AG04450 (cell line): ENCODE measurements at regions not wholly inside any gene's neighbourhood (a gene's known extent, or its start where the extent isn't known, plus 50 kb on each side); places are given as distances from the start of the nearest gene placed in this dataset.

Experiments used
- CTCF ChIA-PET: fragments of 300-600, 350-600 bp; formaldehyde crosslinking; extraction: SDS; loops from one replicate; lab custom pipeline; 2022; ENCODE audit warnings: antibody characterized with exemption, inconsistent platforms; lab: Charles Lee
- POLR2A ChIA-PET: fragments of 350-600 bp; formaldehyde crosslinking; extraction: SDS; loops from one replicate; lab custom pipeline; 2021; ENCODE audit warnings: antibody characterized with exemption, inconsistent platforms; lab: Yijun Ruan, JAX
- DNase-seq: peaks from one replicate; pipeline ENCODE4 v3.0.0-alpha.2; 2011; ENCODE audit warnings: low read depth, low spot score
- H3K27ac ChIP-seq: one replicate; pipeline ENCODE4 v1.5.1; 2012; ENCODE audit warnings: low read depth, low read length, control low read depth
- H3K27me3 ChIP-seq: one replicate; pipeline ENCODE4 v1.6.0; 2012; ENCODE audit warnings: low read length; ENCODE audit not compliant: control insufficient read depth, insufficient read depth
- H3K4me3 ChIP-seq: 2 replicates; pipeline ENCODE4 v1.5.1; 2011; ENCODE audit warnings: mild to moderate bottlenecking, low read depth, low read length, control low read depth
- H3K9me3 ChIP-seq: 2 replicates; pipeline ENCODE4 v1.5.1; 2012; ENCODE audit warnings: low read length; ENCODE audit not compliant: control insufficient read depth, insufficient read depth
- TF ChIP-seq, protein P1 (sequence below): IDR thresholded peaks from 2 replicates; pipeline ENCODE4 v1.5.1; 2011; ENCODE audit warnings: low read depth, low read length, control low read depth, inconsistent platforms

DNA sequence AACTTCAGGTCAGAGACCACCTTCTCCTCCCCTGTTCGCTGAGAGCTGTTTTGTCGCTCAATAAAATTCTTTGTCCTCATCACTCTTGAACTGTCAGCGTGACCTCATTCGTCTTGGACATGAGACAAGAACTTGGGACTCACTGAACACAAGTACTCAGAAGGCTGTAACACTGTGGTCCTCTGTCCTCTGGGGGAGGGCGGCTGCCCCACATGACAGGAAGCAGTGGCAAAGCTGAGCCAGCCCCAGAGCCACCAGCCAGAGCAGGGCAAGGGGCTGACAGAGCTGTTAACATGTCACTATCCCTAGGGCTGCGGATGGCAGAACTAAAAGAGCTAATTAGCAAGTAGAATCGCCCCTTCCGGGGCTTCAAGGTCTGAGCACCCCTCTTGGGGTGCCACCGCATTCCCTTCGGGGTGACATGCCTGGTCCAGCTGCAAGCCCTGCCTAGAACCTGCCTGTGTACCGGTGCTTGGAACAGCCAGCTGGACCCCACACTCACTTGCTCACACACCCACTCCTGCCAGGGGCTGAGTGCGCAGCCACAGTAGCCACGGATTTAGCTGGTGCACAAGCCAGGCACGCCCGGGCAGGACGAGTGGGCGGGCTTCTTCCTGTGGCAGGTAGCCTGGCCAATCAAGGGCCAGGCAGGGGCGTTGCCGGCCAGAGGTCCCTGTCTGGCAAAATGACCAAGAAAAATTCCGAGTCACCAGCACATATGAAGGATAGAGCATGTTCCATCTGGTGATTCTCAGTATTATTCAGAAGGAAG lies 648.6 kb upstream of the AGA start:
- Histone ChIP-seq H3K27me3 (no peaks in the 10 kb centered on the region), H3K27ac (no peak overlapping the region), H3K4me3 (no peak overlapping the region), H3K9me3 (no peaks in the 10 kb centered on the region; the same call in 1 of the 2 replicates)
- TF ChIP-seq, protein P1, sequence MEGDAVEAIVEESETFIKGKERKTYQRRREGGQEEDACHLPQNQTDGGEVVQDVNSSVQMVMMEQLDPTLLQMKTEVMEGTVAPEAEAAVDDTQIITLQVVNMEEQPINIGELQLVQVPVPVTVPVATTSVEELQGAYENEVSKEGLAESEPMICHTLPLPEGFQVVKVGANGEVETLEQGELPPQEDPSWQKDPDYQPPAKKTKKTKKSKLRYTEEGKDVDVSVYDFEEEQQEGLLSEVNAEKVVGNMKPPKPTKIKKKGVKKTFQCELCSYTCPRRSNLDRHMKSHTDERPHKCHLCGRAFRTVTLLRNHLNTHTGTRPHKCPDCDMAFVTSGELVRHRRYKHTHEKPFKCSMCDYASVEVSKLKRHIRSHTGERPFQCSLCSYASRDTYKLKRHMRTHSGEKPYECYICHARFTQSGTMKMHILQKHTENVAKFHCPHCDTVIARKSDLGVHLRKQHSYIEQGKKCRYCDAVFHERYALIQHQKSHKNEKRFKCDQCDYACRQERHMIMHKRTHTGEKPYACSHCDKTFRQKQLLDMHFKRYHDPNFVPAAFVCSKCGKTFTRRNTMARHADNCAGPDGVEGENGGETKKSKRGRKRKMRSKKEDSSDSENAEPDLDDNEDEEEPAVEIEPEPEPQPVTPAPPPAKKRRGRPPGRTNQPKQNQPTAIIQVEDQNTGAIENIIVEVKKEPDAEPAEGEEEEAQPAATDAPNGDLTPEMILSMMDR, result no peak
- CTCF ChIA-PET, result no interaction called here
- DNase-seq, result no peak
- POLR2A ChIA-PET, result no interaction called here

DNA sequence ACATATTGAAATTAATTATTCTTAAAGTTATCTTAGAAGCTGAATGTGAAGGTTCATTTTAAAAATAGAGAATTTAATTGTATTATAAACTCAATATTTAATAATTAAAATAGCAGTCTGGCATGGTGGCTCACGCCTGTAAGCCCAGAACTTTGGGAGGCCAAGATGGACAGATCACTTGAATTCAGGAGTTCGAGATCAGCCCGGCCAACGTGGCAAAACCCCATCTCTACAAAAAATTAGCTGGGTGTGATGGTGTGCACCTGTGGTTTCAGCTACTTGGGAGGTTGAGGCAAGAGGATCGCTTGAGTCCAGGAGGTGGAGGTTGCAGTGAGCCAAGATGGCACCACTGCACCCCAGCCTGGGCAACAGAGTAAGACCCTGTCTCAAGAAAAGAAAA lies 659.9 kb upstream of the AGA start:
- DNase-seq, result no peak
- Histone ChIP-seq H3K27ac (no peak overlapping the region), H3K9me3 (no peaks in the 10 kb centered on the region), H3K4me3 (no peak overlapping the region), H3K27me3 (no peaks in the 10 kb centered on the region)
- ChIA-PET CTCF (interaction anchor here (0.5 kb wide), 1 partner anchor 1762 kb away, joined by 5 read pairs; no protein-coding TSS in a partner anchor), POLR2A (no interaction called here)
- TF ChIP-seq, protein P1, result no peak

DNA sequence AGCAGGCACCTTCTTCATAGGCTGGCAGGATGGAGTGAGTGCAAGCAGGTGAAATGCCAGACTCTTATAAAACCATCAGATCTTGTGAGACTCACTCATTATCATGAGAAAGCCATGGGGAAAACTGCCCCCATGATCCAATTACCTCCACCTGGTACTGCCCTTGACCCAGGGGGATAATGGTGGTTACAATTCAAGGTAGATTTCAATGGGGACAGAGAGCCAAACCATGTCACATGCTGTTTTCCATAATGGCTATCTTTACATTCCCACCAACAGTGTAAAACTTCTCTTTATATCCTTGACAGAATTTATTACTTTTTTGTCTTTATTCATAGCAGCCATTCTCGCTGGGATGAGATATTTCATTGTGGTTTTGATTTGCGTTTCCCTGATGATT lies 663.0 kb upstream of the AGA start:
- H3K9me3 ChIP-seq, result no peaks in the 10 kb centered on the region
- H3K4me3 ChIP-seq, result no peak overlapping the region
- H3K27me3 ChIP-seq, result no peaks in the 10 kb centered on the region
- TF ChIP-seq, protein P1, result no peak
- H3K27ac ChIP-seq, result no peak overlapping the region
- no peak for DNase-seq
- ChIA-PET POLR2A (no interaction called here), CTCF (no interaction called here)

DNA sequence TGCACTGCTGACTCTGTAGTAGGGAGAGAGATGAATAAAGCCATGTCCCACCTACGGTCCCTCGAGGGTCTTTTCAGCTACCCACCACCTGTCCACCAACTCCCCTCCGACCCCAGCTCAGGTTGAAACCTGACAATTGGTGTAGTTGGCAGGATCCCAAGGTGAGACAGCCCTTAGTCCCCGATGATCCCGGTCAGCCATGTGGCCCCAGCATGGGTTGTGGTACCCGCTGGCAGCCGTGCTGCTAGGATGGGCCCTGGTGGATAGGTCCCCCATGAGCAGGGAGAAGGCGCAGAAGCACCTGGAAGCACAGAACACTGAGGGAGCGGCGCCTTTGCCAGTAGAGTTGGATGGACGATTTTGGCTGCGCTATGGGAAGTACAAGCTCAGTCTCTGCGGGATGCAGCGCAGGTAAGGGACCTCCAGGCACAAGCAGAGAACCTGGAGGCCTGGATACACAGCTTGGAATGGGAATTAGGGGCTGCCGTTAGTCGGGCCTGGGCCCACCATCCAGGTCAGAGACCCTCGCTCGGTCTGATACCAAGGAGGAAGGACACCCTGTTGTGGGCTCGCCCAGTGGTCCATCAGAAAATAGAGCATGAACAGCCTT lies 694.6 kb upstream of the AGA start:
- no peaks in the 10 kb centered on the region for H3K27me3 ChIP-seq
- TF ChIP-seq, protein P1, result no peak
- ChIA-PET CTCF (no interaction called here), POLR2A (no interaction called here)
- no peak overlapping the region for H3K27ac ChIP-seq
- no peak overlapping the region for H3K4me3 ChIP-seq
- H3K9me3 ChIP-seq, result peaks cover 25% of the 10 kb centered on the region
- no peak for DNase-seq

DNA sequence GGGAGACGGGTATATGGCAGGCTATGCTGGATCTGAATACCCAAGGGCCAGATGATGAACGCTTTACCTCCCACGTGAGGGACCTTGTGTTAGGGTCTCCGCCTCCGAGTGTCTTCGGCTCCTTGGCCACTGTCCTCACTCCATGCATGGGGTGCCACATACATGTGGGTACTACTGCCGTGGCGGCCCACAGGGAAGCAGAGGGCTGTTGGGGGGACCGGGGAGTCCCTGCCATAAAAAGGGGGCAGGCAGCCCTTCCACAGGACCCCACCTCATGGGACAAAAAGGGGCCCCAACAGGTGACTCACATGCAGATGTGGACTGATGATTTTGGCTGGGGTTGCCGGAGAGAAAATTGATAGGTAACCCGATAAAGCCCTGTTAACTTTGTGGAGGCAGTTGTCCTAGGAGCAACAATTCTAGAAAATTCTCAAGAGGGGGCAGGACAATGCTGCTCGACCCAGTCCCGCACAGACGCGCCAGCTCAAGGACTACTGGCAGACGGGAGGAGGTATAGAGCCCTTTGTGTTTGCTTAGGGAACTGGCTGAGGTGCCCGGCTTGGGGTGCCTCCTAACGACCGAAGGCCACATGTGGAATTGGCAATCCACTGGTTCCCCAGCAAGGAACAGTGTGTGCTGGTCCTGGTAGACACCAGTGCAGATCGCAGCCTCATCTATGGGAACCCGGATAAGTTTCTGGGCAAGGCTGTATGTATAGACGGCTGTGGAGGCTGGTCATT lies 695.7 kb upstream of the AGA start:
- TF ChIP-seq, protein P1, result no peak
- Histone ChIP-seq H3K27me3 (no peaks in the 10 kb centered on the region), H3K4me3 (no peak overlapping the region), H3K9me3 (peaks cover 25% of the 10 kb centered on the region), H3K27ac (no peak overlapping the region)
- no peak for DNase-seq
- ChIA-PET CTCF (no interaction called here), POLR2A (no interaction called here)
